ENCODE measurements at regions not wholly inside any gene's neighbourhood (a gene's known extent, or its start where the extent isn't known, plus 50 kb on each side); places are given as distances from the start of the nearest gene placed in this dataset.

DNA sequence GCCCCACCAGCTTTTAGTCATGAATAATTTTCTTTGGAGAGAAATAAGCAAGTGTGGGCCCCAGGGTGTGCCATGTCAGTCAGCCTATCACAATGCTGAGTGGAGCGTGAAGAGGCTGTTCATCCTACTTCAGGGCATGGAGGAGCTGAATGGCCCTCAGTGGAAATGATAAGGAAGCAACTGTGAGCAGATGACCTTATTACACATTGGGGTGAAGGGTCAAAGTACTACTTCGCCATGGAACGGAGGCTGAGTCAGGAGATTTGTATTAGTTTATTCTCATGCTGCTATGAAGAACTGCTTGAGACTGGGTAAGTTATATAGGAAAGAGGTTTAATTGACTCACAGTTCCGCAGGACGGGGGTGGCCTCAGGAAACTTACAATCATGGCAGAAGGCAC lies 231.0 kb upstream of the ADAMTS16 start:
- H2AK5ac ChIP-seq (ENCODE audit: insufficient read length, low read length) = no peak overlapping the region
- no peak overlapping the region for H3K27ac ChIP-seq (ENCODE audit: insufficient read length, low read depth, low read length)
- no peak overlapping the region for H2BK15ac ChIP-seq (ENCODE audit: low read depth, low read length)
- no peaks in the 10 kb centered on the region for H4K20me1 ChIP-seq (ENCODE audit: control insufficient read depth, insufficient read depth, insufficient read length)
- Mint-ChIP-seq H3K27ac (no peak overlapping the region), H3K9me3 (no peaks in the 10 kb centered on the region), H3K4me1 (peaks cover 0 to 7% of the 10 kb centered on the region in 2 experiments; a peak in 2 of 4 replicates), H3K4me3 (no peak overlapping the region), H3K27me3 (ENCODE audit: low read depth) (no peaks in the 10 kb centered on the region; the same call in none of the 2 replicates), H3K36me3 (ENCODE audit: insufficient read depth in 1 of 3, low read depth in 3 of 3) (peaks cover 0 to 3% (median 0%) of the 10 kb centered on the region in 3 experiments; a peak in 1 of 7 replicates)
- no peak overlapping the region for H3K56ac ChIP-seq (ENCODE audit: insufficient read length, low read depth, low read length)
- no peak overlapping the region for H3T11ph ChIP-seq (ENCODE audit: low read length)
- H3K14ac ChIP-seq (ENCODE audit: insufficient read depth, low read length) = no peak overlapping the region
- H2BK5ac ChIP-seq (ENCODE audit: insufficient read length, low read length) = no peak overlapping the region
- no peaks in the 10 kb centered on the region for H3K27me3 ChIP-seq (ENCODE audit: insufficient read depth, low read length)
- H2BK12ac ChIP-seq (ENCODE audit: insufficient read length, low read depth, low read length) = no peak overlapping the region
- no peaks in the 10 kb centered on the region for H3K9me3 ChIP-seq (ENCODE audit: control insufficient read depth, low read depth, low read length)
- no peak overlapping the region for H3K18ac ChIP-seq (ENCODE audit: insufficient read length, low read depth, low read length)
- H3K23ac ChIP-seq (ENCODE audit: insufficient read length, low read depth, low read length) = no peak overlapping the region
- H4K91ac ChIP-seq (ENCODE audit: insufficient read length, low read depth, low read length) = no peak overlapping the region
- no CpG with 5 or more reads among the region's 5 CpGs for WGBS (ENCODE audit: extremely low coverage, insufficient read length, low lambda C conversion rate)
- no peak overlapping the region for H2BK20ac ChIP-seq (ENCODE audit: low read depth, low read length, poor library complexity, severe bottlenecking)
- H2AFZ ChIP-seq (ENCODE audit: low read length) = no peak overlapping the region
- no peak overlapping the region for H4K5ac ChIP-seq (ENCODE audit: insufficient read length, low read depth, low read length)
- no peaks in the 10 kb centered on the region for H3K79me2 ChIP-seq (ENCODE audit: insufficient read depth, low read length)
- H3K79me1 ChIP-seq (ENCODE audit: insufficient read depth, low read depth, low read length, poor library complexity, severe bottlenecking) = no peaks in the 10 kb centered on the region
- DNase-seq = no peak
- H3K4me2 ChIP-seq (ENCODE audit: insufficient read depth, insufficient read length, low read length) = no peak overlapping the region
- TF ChIP-seq CTCF (conservative IDR thresholded peaks at IDR 0.05) = no peak
- H3K23me2 ChIP-seq (ENCODE audit: insufficient read length, low read depth, low read length, poor library complexity, severe bottlenecking) = peaks cover 3% of the 10 kb centered on the region
- no peak overlapping the region for H3K9ac ChIP-seq (ENCODE audit: extremely low read depth, insufficient read length, low read length)
- no peak overlapping the region for H3K4ac ChIP-seq (ENCODE audit: low read depth, low read length)
- H3K4me1 ChIP-seq (ENCODE audit: insufficient read depth, low read length) = no peaks in the 10 kb centered on the region
- no peak overlapping the region for H2BK120ac ChIP-seq (ENCODE audit: low read depth, low read length, poor library complexity, severe bottlenecking)
- no peak overlapping the region for H4K8ac ChIP-seq (replicated peaks; ENCODE audit: insufficient read length, low read depth, low read length)

Data from H9 (cell line).